Cardiac fibroblast (primary cell): ENCODE measurements at regions not wholly inside any gene's neighbourhood (a gene's known extent, or its start where the extent isn't known, plus 50 kb on each side); places are given as distances from the start of the nearest gene placed in this dataset.

Source experiments
- DNase-seq, 2 donors: peaks; one replicate each; pipeline versions ENCODE4 v3.0.0 to v3.0.0-alpha.2; 2010; ENCODE audit warnings: low read depth in 2 of 2
- H3K4me3 ChIP-seq, 2 donors: replicated peaks in 1 of 2; 1 replicate in 1 of 2; 2 replicates in 1 of 2; pipeline ENCODE4 v1.5.1; 2011; ENCODE audit warnings: low read depth in 2 of 2, low read length in 2 of 2, mild to moderate bottlenecking in 2 of 2, moderate library complexity in 1 of 2
- TF ChIP-seq, protein P1 (sequence below): IDR thresholded peaks from one replicate; pipeline ENCODE4 v1.5.1; 2011; ENCODE audit warnings: low read depth, mild to moderate bottlenecking, low read length, inconsistent platforms

DNA sequence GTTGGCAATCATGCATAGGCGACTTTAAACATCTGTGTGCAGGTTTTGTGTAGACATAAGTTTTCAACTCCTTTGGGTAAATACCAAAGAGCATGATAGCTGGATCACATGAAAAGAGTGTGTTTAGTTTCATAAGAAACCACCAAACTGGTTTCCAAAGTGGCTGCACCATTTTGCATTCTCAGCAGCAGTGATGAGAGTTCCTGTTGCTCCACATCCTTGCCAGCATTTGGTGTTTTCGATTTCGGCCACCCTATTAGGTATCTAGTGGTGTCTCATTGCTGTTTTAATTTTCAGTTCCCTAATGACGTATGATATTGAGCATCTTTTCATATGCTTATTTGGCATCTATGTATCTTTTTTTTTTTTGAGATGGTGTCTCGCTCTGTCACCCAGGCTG is 62.8 kb upstream of the CCND1 start:
- TF ChIP-seq, protein P1, sequence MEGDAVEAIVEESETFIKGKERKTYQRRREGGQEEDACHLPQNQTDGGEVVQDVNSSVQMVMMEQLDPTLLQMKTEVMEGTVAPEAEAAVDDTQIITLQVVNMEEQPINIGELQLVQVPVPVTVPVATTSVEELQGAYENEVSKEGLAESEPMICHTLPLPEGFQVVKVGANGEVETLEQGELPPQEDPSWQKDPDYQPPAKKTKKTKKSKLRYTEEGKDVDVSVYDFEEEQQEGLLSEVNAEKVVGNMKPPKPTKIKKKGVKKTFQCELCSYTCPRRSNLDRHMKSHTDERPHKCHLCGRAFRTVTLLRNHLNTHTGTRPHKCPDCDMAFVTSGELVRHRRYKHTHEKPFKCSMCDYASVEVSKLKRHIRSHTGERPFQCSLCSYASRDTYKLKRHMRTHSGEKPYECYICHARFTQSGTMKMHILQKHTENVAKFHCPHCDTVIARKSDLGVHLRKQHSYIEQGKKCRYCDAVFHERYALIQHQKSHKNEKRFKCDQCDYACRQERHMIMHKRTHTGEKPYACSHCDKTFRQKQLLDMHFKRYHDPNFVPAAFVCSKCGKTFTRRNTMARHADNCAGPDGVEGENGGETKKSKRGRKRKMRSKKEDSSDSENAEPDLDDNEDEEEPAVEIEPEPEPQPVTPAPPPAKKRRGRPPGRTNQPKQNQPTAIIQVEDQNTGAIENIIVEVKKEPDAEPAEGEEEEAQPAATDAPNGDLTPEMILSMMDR, result no peak
- DNase-seq, result no peak
- H3K4me3 ChIP-seq, result no peak overlapping the region

DNA sequence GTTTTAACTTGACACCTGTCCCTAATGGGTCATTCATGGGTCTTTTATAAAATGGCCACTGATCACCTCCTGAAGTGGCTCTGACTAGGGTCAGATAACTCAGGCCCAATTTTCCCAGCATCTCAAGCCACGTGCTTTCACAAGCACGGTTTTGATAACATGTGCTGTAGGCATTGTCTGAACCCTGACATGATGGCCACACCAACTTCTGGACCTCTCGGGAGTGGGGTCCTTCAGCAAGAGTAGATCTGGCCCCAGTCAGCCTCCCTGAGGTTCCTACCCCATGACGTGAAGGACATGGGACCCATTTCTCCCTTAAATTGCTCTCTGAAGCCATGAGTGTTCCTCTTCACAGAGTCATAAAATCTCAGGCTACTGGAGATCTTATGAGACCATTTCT is 60.4 kb upstream of the CCND1 start:
- TF ChIP-seq, protein P1, result no peak
- no peak overlapping the region for H3K4me3 ChIP-seq
- DNase-seq, result no peak

DNA sequence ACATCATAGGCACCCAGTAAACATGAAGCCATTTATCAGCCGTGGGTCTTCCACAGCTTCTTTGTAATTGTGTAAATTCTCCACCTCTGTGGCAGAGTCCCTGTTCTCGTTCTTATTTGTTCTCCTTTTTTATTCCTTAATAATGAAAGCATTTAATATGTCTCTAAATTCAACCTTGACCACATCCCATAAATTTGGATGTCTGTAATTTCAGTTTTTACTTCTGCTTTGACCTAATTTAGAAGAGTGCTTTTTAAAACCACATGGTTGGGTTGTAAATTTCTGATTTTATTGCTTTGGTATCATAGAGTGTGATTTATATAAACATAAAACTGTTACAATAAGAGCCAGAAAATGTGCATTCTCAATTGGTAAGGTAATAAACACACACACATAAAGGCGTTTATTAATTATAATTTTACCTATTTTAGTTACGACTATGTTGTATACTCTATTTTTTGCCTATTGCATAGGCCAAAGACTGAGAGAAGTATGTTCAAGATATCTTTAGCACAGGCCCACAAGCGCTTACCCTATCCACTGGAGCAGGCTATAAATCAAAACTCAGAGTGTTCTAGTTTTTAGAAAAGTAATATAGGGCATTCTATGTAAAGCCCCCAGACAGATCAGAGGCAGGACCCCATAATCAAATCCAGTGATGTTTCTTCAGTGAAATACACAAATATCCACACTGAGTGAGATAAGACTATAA is 58.0 kb upstream of the CCND1 start:
- no peak for DNase-seq
- TF ChIP-seq, protein P1, result no peak
- no peak overlapping the region for H3K4me3 ChIP-seq

DNA sequence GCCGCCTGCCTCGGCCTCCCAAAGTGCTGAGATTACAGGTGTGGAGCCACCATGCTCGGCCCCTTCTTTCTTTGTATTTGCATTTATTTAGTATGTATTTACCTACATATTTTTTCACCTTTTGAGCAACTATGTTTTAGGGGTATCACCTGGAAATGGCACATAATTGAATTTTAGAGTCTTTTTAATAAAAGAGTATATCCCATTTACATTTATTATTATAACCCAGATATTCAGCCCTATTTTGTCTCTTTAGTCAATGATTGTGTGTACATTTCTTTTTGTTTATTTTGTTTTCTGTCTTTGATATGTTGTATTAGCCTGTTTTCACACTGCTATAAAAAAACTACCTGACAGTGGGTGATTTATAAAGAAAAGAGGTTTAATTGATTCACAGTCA is 56.8 kb upstream of the CCND1 start:
- no peak for DNase-seq
- no peak overlapping the region for H3K4me3 ChIP-seq
- TF ChIP-seq, protein P1, result no peak

DNA sequence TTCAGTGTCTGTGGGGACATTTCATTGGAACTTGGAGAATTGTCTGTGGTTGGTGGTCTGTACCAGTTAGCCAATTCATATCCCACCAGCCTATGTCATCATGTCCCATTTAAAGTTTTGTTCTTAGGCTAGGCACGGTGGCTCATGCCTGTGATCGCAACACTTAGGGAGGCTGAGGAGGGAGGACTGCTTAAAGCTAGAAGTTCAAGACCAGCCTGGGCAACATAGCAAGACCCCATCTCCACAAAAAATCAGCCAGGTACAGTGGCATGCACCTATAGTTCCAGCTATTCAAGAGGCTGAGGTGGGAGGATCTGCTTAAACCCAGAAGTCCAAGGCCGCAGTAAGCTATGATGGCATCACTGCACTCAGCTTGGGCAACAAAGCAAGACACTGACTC is 55.6 kb upstream of the CCND1 start:
- TF ChIP-seq, protein P1, result no peak
- no peak for DNase-seq
- H3K4me3 ChIP-seq, result no peak overlapping the region

DNA sequence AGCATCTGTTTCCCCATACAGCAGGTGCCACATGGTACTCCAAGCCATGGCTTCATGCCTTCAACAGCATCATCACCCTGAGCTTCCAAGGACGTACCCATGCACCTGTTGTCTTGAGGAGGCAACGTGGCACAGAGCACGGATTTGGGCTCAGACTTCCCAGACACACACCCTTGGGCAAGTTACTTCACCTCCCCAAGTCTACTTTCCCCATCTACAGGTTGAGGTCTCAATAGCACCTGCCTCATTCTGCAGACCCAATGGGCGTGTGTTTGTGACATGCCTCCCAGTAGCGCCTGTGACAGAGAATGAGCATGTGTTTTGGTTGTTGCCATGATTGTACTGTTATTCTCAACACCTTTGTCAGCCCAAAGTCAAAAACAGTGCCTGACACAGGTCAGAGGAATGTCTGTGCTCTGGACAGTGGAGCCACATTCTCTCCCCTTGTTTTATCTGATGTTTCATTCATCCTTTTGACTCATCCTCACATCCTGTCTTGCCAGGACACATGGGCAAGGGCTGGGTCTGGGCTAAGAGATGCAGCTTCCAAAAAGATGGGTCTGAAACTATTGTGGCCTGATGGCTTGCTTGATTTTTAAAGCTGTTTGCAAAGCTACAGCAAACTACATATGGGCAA is 53.4 kb upstream of the CCND1 start:
- no peak overlapping the region for H3K4me3 ChIP-seq
- peak; percentile 9 to 89 for DNase-seq
- TF ChIP-seq, protein P1, result no peak
